K562 (cell line): ENCODE measurements at regions not wholly inside any gene's neighbourhood (a gene's known extent, or its start where the extent isn't known, plus 50 kb on each side); places are given as distances from the start of the nearest gene placed in this dataset.

Source experiments
- ATAC-seq: fragments of 200-7000 bp; cut with Tn5 transposase; 3 replicates; pipeline ENCODE4 v1.9.1; 2020; ENCODE audit warnings: moderate library complexity
- BruUV-seq: library from RNA; stranded (reverse); fragments of 400-500 nt; replicated peaks from 2 replicates; lab custom pipeline; 2021; lab: Mats Ljungman, UMichigan
- CTCF ChIA-PET: fragments of 300-600 bp; formaldehyde crosslinking; extraction: SDS; loops from one replicate; lab custom pipeline; 2021; ENCODE audit warnings: low intra/inter-chr PET ratio; lab: Yijun Ruan, JAX
- POLR2A ChIA-PET: fragments of 300-600, 350-650 bp; sonication (Branson Sonifier 250); formaldehyde crosslinking; extraction: SDS; loops from one replicate; lab custom pipeline; 2021; ENCODE audit warnings: antibody characterized with exemption, inconsistent platforms; lab: Yijun Ruan, JAX
- DNase-seq, 4 experiments: peaks; one replicate each; pipeline versions ENCODE4 v3.0.0 to v3.0.0-alpha.2; 2011 to 2018; ENCODE audit warnings: low spot score in 3 of 4, mixed read lengths in 3 of 4; ENCODE audit errors: extremely low read depth in 1 of 4
- FAIRE-seq: peaks from 2 replicates; lab custom pipeline; 2011; peaks lifted over from hg19 to GRCh38; lab: Jason Lieb, UNC
- H2AFZ ChIP-seq: 2 replicates; pipeline ENCODE4 v1.6.0; 2011; ENCODE audit warnings: low read depth, low read length, control low read depth, inconsistent platforms
- H3K27ac ChIP-seq: fragments of 200-600 bp; 3 replicates; pipeline ENCODE4 v1.8.0; 2011; ENCODE audit warnings: low read depth, mild to moderate bottlenecking, control low read depth, inconsistent platforms, low read length, moderate library complexity, mixed read lengths; ENCODE audit errors: extremely low read depth
- H3K27me3 ChIP-seq, 2 experiments: fragments of 300-600 bp in 1 of 2; 2 replicates in 1 of 2; 3 replicates in 1 of 2; pipeline versions ENCODE4 v1.6.0 to v1.8.0; 2011; ENCODE audit warnings: inconsistent platforms in 2 of 2, low read length in 2 of 2, mild to moderate bottlenecking in 1 of 2, mixed read lengths in 1 of 2, moderate library complexity in 1 of 2; ENCODE audit not compliant: control insufficient read depth in 2 of 2, insufficient read depth in 2 of 2
- H3K36me3 ChIP-seq: fragments of 300-600 bp; 3 replicates; pipeline ENCODE4 v1.8.0; 2011; ENCODE audit warnings: mild to moderate bottlenecking, low read length, inconsistent platforms; ENCODE audit not compliant: control insufficient read depth, insufficient read depth
- H3K4me1 ChIP-seq, 2 experiments: fragments of 200-600 bp in 1 of 2; replicated peaks in 1 of 2; 2 replicates in 1 of 2; 3 replicates in 1 of 2; pipeline versions ENCODE4 v1.5.1 to v1.8.0; 2011; ENCODE audit warnings: inconsistent platforms in 2 of 2, low read length in 2 of 2, mild to moderate bottlenecking in 1 of 2, mixed read lengths in 1 of 2, moderate library complexity in 1 of 2; ENCODE audit not compliant: control insufficient read depth in 2 of 2, insufficient read depth in 2 of 2
- H3K4me2 ChIP-seq: 2 replicates; pipeline ENCODE4 v1.6.1; 2011; ENCODE audit warnings: low read length, control low read depth, inconsistent platforms, mixed read lengths; ENCODE audit not compliant: insufficient read depth
- H3K4me3 ChIP-seq: fragments of 200-600 bp; sonication (generic), shearing (Covaris generic); 2 replicates; pipeline ENCODE4 v1.5.1; 2016; ENCODE audit warnings: control low read depth, inconsistent platforms
- H3K79me2 ChIP-seq: fragments of 200-600 bp; 3 replicates; pipeline ENCODE4 v1.8.0; 2011; ENCODE audit warnings: low read length, inconsistent platforms; ENCODE audit not compliant: control insufficient read depth, insufficient read depth
- H3K9ac ChIP-seq, 2 experiments: 2 replicates each; pipeline versions ENCODE4 v1.6.0 to v1.6.1; 2011; ENCODE audit warnings: low read depth in 2 of 2, low read length in 2 of 2, control low read depth in 1 of 2, inconsistent platforms in 1 of 2, mild to moderate bottlenecking in 1 of 2, mixed read lengths in 1 of 2; ENCODE audit not compliant: insufficient read depth in 1 of 2
- H3K9me1 ChIP-seq: one replicate; pipeline ENCODE4 v1.6.0; 2011; ENCODE audit warnings: inconsistent platforms, mild to moderate bottlenecking, low read length, moderate library complexity; ENCODE audit not compliant: control insufficient read depth, insufficient read depth
- H3K9me3 ChIP-seq: replicated peaks from 2 replicates; pipeline ENCODE4 v1.5.1; 2011; ENCODE audit warnings: low read depth, low read length, inconsistent platforms; ENCODE audit not compliant: control insufficient read depth, insufficient read depth
- H4K20me1 ChIP-seq: replicated peaks from 2 replicates; pipeline ENCODE4 v1.6.1; 2011; ENCODE audit warnings: low read length, inconsistent platforms, mixed read lengths; ENCODE audit not compliant: control insufficient read depth, insufficient read depth
- ARID1B ChIP-seq: fragments of 450-650 bp; IDR thresholded peaks from 2 replicates; pipeline ENCODE4 v1.6.1; 2016; ENCODE audit warnings: antibody characterized with exemption, mild to moderate bottlenecking, inconsistent platforms
- CEBPB ChIP-seq: fragments of 450-650 bp; IDR thresholded peaks from 2 replicates; pipeline ENCODE4 v1.6.1; 2016; ENCODE audit warnings: missing genetic modification characterization, missing compliant biosample characterization
- CEBPG ChIP-seq, 3 experiments: fragments of 200-800 bp in 1 of 3; sonication (Bioruptor generic) in 1 of 3; sonication (generic) in 1 of 3; formaldehyde crosslinking in 1 of 3; IDR thresholded peaks in 2 of 3; conservative IDR thresholded peaks in 1 of 3; 2 replicates each; pipeline versions ENCODE4 v1.6.1 to v1.8.0; 2016 to 2022; ENCODE audit warnings: missing compliant biosample characterization in 2 of 3, missing genetic modification characterization in 2 of 3, mild to moderate bottlenecking in 1 of 3, missing genetic modification reagents in 1 of 3
- CREB5 ChIP-seq: fragments of 250-450 bp; sonication (Bioruptor Pico); IDR thresholded peaks from 2 replicates; pipeline ENCODE4 v1.5.0; 2020; ENCODE audit warnings: mild to moderate bottlenecking
- DACH1 ChIP-seq: fragments of 450-650 bp; IDR thresholded peaks from 2 replicates; pipeline ENCODE4 v1.6.1; 2018; ENCODE audit not compliant: partially characterized antibody
- KDM5B ChIP-seq: fragments of 200-600 bp; sonication (generic); IDR thresholded peaks from 2 replicates; pipeline ENCODE4 v1.6.1; 2012; ENCODE audit warnings: low read depth, mild to moderate bottlenecking, moderate library complexity, low read length, control low read depth, inconsistent platforms; ENCODE audit not compliant: insufficient replicate concordance
- L3MBTL2 ChIP-seq: fragments of 450-650 bp; IDR thresholded peaks from 2 replicates; pipeline ENCODE4 v1.6.1; 2016; ENCODE audit warnings: mild to moderate bottlenecking, moderate library complexity
- LCOR ChIP-seq: sonication (generic); formaldehyde crosslinking; IDR thresholded peaks from 2 replicates; pipeline ENCODE4 v1.8.0; 2022; ENCODE audit warnings: mild to moderate bottlenecking, missing genetic modification reagents
- MEIS2 ChIP-seq: fragments of 450-650 bp; IDR thresholded peaks from 2 replicates; pipeline ENCODE4 v1.6.1; 2014; ENCODE audit warnings: mild to moderate bottlenecking; ENCODE audit not compliant: partially characterized antibody
- PKNOX1 ChIP-seq: fragments of 450-650 bp; IDR thresholded peaks from 2 replicates; pipeline ENCODE4 v1.6.1; 2016
- POLR2H ChIP-seq: IDR thresholded peaks from 2 replicates; pipeline ENCODE4 v1.6.1; 2016; ENCODE audit warnings: missing genetic modification characterization, low read depth, mild to moderate bottlenecking, control low read depth, missing compliant biosample characterization, moderate library complexity
- POU5F1 ChIP-seq: fragments of 150-350 bp; IDR thresholded peaks from 2 replicates; pipeline ENCODE4 v1.6.1; 2014; ENCODE audit warnings: borderline replicate concordance, low read length, low read depth, mild to moderate bottlenecking; ENCODE audit not compliant: partially characterized antibody
- ZNF232 ChIP-seq: sonication (generic); formaldehyde crosslinking; IDR thresholded peaks from 2 replicates; pipeline ENCODE4 v1.8.0; 2022; ENCODE audit warnings: mild to moderate bottlenecking, missing genetic modification reagents
- ZNF280B ChIP-seq: fragments of 250-450 bp; sonication (Bioruptor Pico); IDR thresholded peaks from 2 replicates; pipeline ENCODE4 v1.5.1; 2021; ENCODE audit warnings: mild to moderate bottlenecking
- ZNF707 ChIP-seq: fragments of 250-450 bp; sonication (Bioruptor Pico); conservative IDR thresholded peaks from 2 replicates; pipeline ENCODE4 v1.8.0; 2022; ENCODE audit warnings: inconsistent platforms, mild to moderate bottlenecking, moderate library complexity
- WGBS: fragments of 100-300 bp; shearing (Covaris generic); methylation state at CpG from one replicate; pipeline ENCODE4 v1.1.6; 2016; ENCODE audit warnings: low coverage, mixed read lengths; ENCODE audit not compliant: insufficient coverage; ENCODE audit errors: missing lambda C conversion rate; 5-methylcytosine and 5-hydroxymethylcytosine counted together
- in situ Hi-C: fragments of 300-500 bp; cut with MboI; formaldehyde crosslinking; loops from 4 replicates; pipeline ENCODE4 v1.15.0; 2018; ENCODE audit warnings: inconsistent platforms, mixed read lengths
- intact Hi-C: fragments of 100-400 bp; cut with micrococcal nuclease; formaldehyde crosslinking; loops from 2 replicates; pipeline ENCODE4 v1.14.2; 2022

- peaks cover 4% of the 10 kb centered on the region; the same call in 1 of the 3 replicates for H3K79me2 ChIP-seq
- WGBS, result 28% methylated on average over 5 of the region's 5 CpGs
- CTCF ChIA-PET, result no interaction called here
- FAIRE-seq (no peak), DNase-seq (peak in 1 of 4 experiments; percentile 49), ATAC-seq (peak; percentile 44)
- intact Hi-C loops, result loop anchor here (5.0 kb wide), 1 partner anchor 86 kb away; no protein-coding TSS in a partner anchor
- H3K27me3 ChIP-seq, result no peaks in the 10 kb centered on the region
- peaks cover 0 to 33% of the 10 kb centered on the region in 2 experiments; a peak in 3 of 5 replicates for H3K4me1 ChIP-seq
- peak overlapping the region; percentile 39 for H3K4me3 ChIP-seq
- H3K27ac ChIP-seq, result peak overlapping the region; percentile 86
- no TSS peak for BruUV-seq
- POLR2A ChIA-PET, result interaction anchor here (0.7 to 1.6 kb wide), 7 partner anchors 9 to 181 kb away, joined by 3 to 16 read pairs (median 4); partner anchors contain the start of gene MBNL1
- H4K20me1 ChIP-seq, result no peaks in the 10 kb centered on the region
- peak overlapping the region in 1 of 2 experiments; percentile 78; a peak in 2 of 4 replicates for H3K9ac ChIP-seq
- no peaks in the 10 kb centered on the region for H3K36me3 ChIP-seq
- H2AFZ ChIP-seq, result peak overlapping the region; percentile 82
- no peaks in the 10 kb centered on the region for H3K9me3 ChIP-seq
- H3K4me2 ChIP-seq, result peak overlapping the region; percentile 94
- in situ Hi-C loops, result no loop called here
- H3K9me1 ChIP-seq, result no peaks in the 10 kb centered on the region
- TF ChIP-seq L3MBTL2 (peak; percentile 28; the same call in 1 of the 2 replicates), DACH1 (peak; percentile 49), POLR2H (tag) (0 out of 2 replicates have a peak, but pooled peaks have one; percentile 15), ZNF707 (CRISPR knock-in tag) (no peak), CEBPB (tag) (peak; percentile 63), LCOR (CRISPR knock-in tag) (no peak), CEBPG (CRISPR knock-in tag; IDR thresholded peaks at IDR 0.05) (no peak), CEBPG (tag; conservative IDR thresholded peaks at IDR 0.05 in 1 of 2, IDR thresholded peaks at IDR 0.05 in 1 of 2) (0 out of 4 replicates have a peak, but pooled peaks of 1 of the 2 experiments have one; percentile 20), KDM5B (peak; percentile 13), MEIS2 (peak; percentile 76), ARID1B (0 out of 2 replicates have a peak, but pooled peaks have one; percentile 10), PKNOX1 (peak; percentile 44), ZNF280B (CRISPR knock-in tag) (no peak), CREB5 (CRISPR knock-in tag) (0 out of 2 replicates have a peak, but pooled peaks have one; percentile 23), POU5F1 (no peak), ZNF232 (no peak)
These were observed 75.6 kb upstream of the MBNL1 start for GRCh38 chr3:152192936-152193672.
